Peyer's patch (tissue), 4 donors: ENCODE measurements at regions not wholly inside any gene's neighbourhood (a gene's known extent, or its start where the extent isn't known, plus 50 kb on each side); places are given as distances from the start of the nearest gene placed in this dataset.

Experiments used
- DNase-seq, 3 donors: peaks; one replicate each; pipeline ENCODE4 v3.0.0-alpha.2; 2017 to 2019
- H3K27ac ChIP-seq, 4 donors: fragments of 200-600 bp; sonication (generic); one replicate each; pipeline ENCODE4 v1.5.1; 2016 to 2019
- H3K27me3 ChIP-seq, 2 donors: fragments of 200-600 bp; sonication (generic); one replicate each; pipeline ENCODE4 v1.5.1; 2019
- H3K36me3 ChIP-seq, 3 donors: fragments of 200-600 bp; sonication (generic); one replicate each; pipeline ENCODE4 v1.5.1; 2016 to 2019
- H3K4me1 ChIP-seq, 4 donors: fragments of 200-600 bp; sonication (generic); one replicate each; pipeline ENCODE4 v1.5.1; 2016 to 2019
- H3K4me3 ChIP-seq, 4 donors: fragments of 200-600 bp; sonication (generic); 1 replicate in 3 of 4; 2 replicates in 1 of 4; pipeline ENCODE4 v1.5.1; 2016 to 2019; ENCODE audit warnings: mild to moderate bottlenecking in 1 of 4
- H3K9me3 ChIP-seq, 4 donors: fragments of 200-600 bp; sonication (generic); one replicate each; pipeline ENCODE4 v1.5.1; 2016 to 2019; ENCODE audit warnings: mild to moderate bottlenecking in 1 of 4
- POLR2A ChIP-seq, 2 donors: fragments of 450-650 bp; IDR thresholded peaks; one replicate each; pipeline ENCODE4 v1.5.1; 2017; ENCODE audit warnings: antibody characterized with exemption in 2 of 2, mild to moderate bottlenecking in 2 of 2, moderate library complexity in 2 of 2
- TF ChIP-seq, protein P1 (sequence below), 6 experiments: fragments of 450-650 bp in 4 of 6; fragments of 200-600 bp in 2 of 6; sonication (generic) in 1 of 6; IDR thresholded peaks; one replicate each; pipeline ENCODE4 v1.5.1; 2017 to 2019; ENCODE audit warnings: antibody characterized with exemption in 6 of 6, mild to moderate bottlenecking in 3 of 6, moderate library complexity in 1 of 6

DNA sequence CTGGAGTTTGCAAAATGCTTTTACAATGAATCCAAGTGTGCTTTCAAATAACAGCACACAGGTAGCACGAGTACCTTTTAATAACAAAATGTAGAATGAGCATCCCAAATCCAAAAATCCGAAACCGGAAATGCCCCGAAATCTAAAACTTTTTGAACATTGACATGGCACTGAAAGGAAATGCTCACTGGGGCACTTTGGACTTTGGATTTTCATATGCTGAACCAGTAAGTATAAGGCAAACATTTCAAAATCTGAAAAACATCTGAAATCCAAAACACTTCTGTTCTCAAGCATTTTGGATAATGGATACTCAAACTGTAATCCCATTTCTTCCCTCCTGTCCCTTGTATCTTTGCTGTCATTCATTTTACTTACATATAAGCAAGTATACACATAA is 50.1 kb downstream of the GCNT4 start:
- TF ChIP-seq, protein P1, sequence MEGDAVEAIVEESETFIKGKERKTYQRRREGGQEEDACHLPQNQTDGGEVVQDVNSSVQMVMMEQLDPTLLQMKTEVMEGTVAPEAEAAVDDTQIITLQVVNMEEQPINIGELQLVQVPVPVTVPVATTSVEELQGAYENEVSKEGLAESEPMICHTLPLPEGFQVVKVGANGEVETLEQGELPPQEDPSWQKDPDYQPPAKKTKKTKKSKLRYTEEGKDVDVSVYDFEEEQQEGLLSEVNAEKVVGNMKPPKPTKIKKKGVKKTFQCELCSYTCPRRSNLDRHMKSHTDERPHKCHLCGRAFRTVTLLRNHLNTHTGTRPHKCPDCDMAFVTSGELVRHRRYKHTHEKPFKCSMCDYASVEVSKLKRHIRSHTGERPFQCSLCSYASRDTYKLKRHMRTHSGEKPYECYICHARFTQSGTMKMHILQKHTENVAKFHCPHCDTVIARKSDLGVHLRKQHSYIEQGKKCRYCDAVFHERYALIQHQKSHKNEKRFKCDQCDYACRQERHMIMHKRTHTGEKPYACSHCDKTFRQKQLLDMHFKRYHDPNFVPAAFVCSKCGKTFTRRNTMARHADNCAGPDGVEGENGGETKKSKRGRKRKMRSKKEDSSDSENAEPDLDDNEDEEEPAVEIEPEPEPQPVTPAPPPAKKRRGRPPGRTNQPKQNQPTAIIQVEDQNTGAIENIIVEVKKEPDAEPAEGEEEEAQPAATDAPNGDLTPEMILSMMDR (IDR thresholded peaks at IDR 0.05), result no peak
- no peak for TF ChIP-seq POLR2A (IDR thresholded peaks at IDR 0.05)
- DNase-seq, result no peak
- H3K4me3 ChIP-seq, result no peak overlapping the region
- H3K4me1 ChIP-seq, result no peaks in the 10 kb centered on the region
- no peaks in the 10 kb centered on the region for H3K27me3 ChIP-seq
- peaks cover 0 to 6% (median 0%) of the 10 kb centered on the region in 4 donors for H3K9me3 ChIP-seq
- no peak overlapping the region for H3K27ac ChIP-seq
- H3K36me3 ChIP-seq, result no peaks in the 10 kb centered on the region

DNA sequence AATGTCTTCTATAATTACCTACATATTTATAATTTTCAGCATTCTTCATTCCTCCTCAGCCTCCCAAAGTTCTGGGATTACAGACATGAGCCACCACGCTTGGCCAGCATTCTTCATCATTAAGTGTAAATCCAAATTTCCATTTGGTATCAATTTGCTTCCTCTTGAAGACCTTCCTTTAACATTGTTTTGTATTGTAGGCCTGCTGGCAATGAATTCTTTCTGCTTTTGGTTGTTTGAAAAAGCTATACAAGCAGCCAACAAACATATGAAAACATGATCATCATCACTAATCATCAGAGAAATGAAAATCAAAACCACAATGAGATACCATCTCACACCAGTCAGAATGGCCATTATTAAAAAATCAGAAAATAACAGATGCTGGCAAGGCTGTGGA is 56.4 kb downstream of the GCNT4 start:
- Histone ChIP-seq H3K4me1 (no peaks in the 10 kb centered on the region), H3K27me3 (no peaks in the 10 kb centered on the region), H3K36me3 (no peaks in the 10 kb centered on the region), H3K27ac (no peak overlapping the region), H3K9me3 (no peaks in the 10 kb centered on the region), H3K4me3 (no peak overlapping the region)
- DNase-seq, result no peak
- no peak for TF ChIP-seq POLR2A (IDR thresholded peaks at IDR 0.05)
- TF ChIP-seq, protein P1 (IDR thresholded peaks at IDR 0.05), result no peak

DNA sequence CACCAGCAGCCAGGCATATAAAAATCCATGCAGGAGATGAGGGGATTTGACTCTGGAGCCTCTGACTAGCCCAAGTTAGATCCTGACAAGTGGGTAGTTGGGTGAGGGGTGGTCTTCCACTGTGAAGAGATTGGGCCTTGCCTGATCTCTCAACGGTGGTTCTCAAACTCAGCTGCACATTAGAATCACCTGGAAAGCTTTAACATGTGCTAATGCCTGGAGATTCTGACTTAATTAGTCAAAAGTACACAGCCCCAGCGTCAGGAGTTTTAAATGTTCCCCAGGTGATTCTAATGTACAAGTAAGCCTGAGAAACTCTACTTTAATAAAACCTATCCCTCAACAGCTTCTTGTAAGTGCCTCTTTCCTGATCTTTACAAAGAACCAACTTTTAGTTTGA is 57.5 kb downstream of the GCNT4 start:
- DNase-seq, result no peak
- no peaks in the 10 kb centered on the region for H3K9me3 ChIP-seq
- no peaks in the 10 kb centered on the region for H3K27me3 ChIP-seq
- no peak overlapping the region for H3K4me3 ChIP-seq
- H3K27ac ChIP-seq, result no peak overlapping the region
- H3K4me1 ChIP-seq, result no peaks in the 10 kb centered on the region
- H3K36me3 ChIP-seq, result no peaks in the 10 kb centered on the region
- no peak for TF ChIP-seq POLR2A (IDR thresholded peaks at IDR 0.05)

DNA sequence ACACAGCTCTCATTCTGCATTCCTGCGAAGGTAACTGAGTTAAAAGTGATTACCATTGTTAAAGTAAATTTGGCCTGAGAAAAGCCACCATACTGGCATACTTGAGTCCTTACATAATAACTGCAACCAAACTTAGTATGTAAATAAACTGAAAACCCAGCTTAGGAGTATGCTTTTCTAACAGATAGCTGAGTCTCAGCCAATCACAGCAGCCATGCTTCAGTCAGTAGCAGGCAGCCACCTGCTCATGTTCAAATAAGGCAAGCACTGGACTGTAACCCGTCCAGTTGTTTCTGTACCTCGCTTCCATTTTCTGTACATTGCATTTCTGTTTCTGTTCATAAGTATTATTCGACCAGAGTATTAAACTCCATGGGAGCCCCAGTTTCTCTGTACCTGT is 58.6 kb downstream of the GCNT4 start:
- no peak for DNase-seq
- Histone ChIP-seq H3K4me3 (no peak overlapping the region), H3K36me3 (no peaks in the 10 kb centered on the region), H3K9me3 (no peaks in the 10 kb centered on the region), H3K27me3 (no peaks in the 10 kb centered on the region), H3K4me1 (no peaks in the 10 kb centered on the region), H3K27ac (no peak overlapping the region)
- TF ChIP-seq, protein P1 (IDR thresholded peaks at IDR 0.05), result no peak
- TF ChIP-seq POLR2A (IDR thresholded peaks at IDR 0.05), result no peak

DNA sequence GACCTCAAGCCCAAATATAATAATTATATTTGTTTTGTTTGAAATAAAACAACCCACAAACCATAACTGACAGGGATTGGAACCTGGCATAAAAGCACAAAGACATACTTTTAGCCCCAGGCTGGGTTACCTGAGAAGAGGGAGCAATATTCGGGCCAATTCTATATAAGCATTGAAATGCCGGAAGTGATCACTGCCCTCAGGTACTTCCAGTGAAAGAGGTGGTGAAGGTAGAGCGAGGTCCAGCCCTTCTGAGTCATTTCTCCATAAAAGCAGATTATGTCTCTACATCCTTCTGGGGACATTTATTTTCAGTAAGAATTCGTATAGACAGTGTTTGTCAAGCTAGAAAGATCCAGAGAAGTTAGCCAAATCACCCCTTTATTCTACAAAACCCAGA is 59.6 kb downstream of the GCNT4 start:
- H3K9me3 ChIP-seq, result no peaks in the 10 kb centered on the region
- no peaks in the 10 kb centered on the region for H3K4me1 ChIP-seq
- no peaks in the 10 kb centered on the region for H3K27me3 ChIP-seq
- H3K4me3 ChIP-seq, result no peak overlapping the region
- H3K36me3 ChIP-seq, result no peaks in the 10 kb centered on the region
- peak in 1 of 3 donors; percentile 58 for DNase-seq
- H3K27ac ChIP-seq, result no peak overlapping the region
- no peak for TF ChIP-seq POLR2A (IDR thresholded peaks at IDR 0.05)
- TF ChIP-seq, protein P1 (IDR thresholded peaks at IDR 0.05), result no peak

DNA sequence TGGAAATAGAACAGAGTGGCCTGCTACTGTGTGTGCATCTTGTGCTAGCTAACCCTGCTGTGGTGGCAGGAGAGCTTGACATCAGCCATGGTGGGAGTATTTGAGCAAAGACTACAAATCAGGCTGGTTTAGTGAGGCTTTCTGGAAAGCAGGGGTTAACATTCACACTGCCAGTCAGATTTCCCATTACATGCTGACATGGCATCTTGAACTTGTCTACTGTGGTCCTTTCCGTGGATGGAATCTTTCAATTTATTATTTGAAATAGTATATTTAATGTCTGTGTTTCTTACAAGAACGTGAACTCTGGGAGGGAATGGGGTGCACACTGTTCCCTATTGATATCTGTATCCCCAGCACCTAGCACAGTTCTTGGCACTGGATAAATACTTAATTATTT is 60.8 kb downstream of the GCNT4 start:
- no peak for DNase-seq
- no peak for TF ChIP-seq POLR2A (IDR thresholded peaks at IDR 0.05)
- TF ChIP-seq, protein P1 (IDR thresholded peaks at IDR 0.05), result no peak
- Histone ChIP-seq H3K27ac (no peak overlapping the region), H3K36me3 (no peaks in the 10 kb centered on the region), H3K9me3 (no peaks in the 10 kb centered on the region), H3K4me3 (no peak overlapping the region), H3K4me1 (no peaks in the 10 kb centered on the region), H3K27me3 (no peaks in the 10 kb centered on the region)
